ENCODE measurements at regions not wholly inside any gene's neighbourhood (a gene's known extent, or its start where the extent isn't known, plus 50 kb on each side); places are given as distances from the start of the nearest gene placed in this dataset.

DNA sequence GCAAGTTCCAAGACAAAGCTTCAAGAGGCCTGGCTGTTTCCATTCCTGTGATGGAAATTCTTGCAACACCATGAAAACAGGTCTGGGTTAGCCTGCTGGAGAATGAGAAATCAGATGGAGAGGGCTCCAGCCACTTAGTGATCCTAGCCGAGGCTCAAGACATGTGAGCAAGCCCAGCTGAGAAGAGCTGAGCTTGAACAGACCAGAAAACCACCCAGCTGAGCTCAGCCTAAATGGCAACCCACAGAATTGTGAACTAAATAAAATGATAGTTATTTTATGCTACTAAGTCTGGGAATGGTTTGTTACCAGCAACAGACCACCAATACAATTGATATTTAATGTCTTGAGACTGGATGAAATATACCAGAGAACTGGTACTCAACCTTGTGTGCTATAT, 494.5 kb downstream of the RMST start:
- no peak overlapping the region for H3K4me2 ChIP-seq (ENCODE audit: low read length)
- H4K8ac ChIP-seq (ENCODE audit: low read depth, low read length), result no peak overlapping the region
- no peak overlapping the region for H2BK120ac ChIP-seq (ENCODE audit: low read depth, low read length)
- H2BK5ac ChIP-seq (ENCODE audit: low read length), result no peak overlapping the region
- no peaks in the 10 kb centered on the region for H3K36me3 ChIP-seq (ENCODE audit: control insufficient read depth, insufficient read depth, low read length)
- no peak overlapping the region for H3K4ac ChIP-seq (ENCODE audit: low read depth, low read length)
- H3K4me1 ChIP-seq (ENCODE audit: control insufficient read depth, low read depth, low read length), result no peaks in the 10 kb centered on the region
- no peak overlapping the region for H4K5ac ChIP-seq (ENCODE audit: low read length)
- no peak for DNase-seq
- H3K79me1 ChIP-seq (ENCODE audit: low read length), result no peaks in the 10 kb centered on the region
- no peak overlapping the region for H2BK15ac ChIP-seq (replicated peaks; ENCODE audit: low read depth)
- no peak overlapping the region for H3K56ac ChIP-seq (ENCODE audit: low read length)
- no peak overlapping the region for H3K4me3 ChIP-seq (ENCODE audit: low read length)
- no peak overlapping the region for H3K18ac ChIP-seq (ENCODE audit: low read length)
- no peak overlapping the region for H2AK5ac ChIP-seq (ENCODE audit: low read length)
- H3K9ac ChIP-seq (ENCODE audit: low read length), result no peak overlapping the region
- no peak overlapping the region for H3K23ac ChIP-seq (ENCODE audit: low read length)
- WGBS (ENCODE audit: extremely low coverage, insufficient coverage, low lambda C conversion rate), result no CpG with 5 or more reads among the region's 1 CpG
- no peaks in the 10 kb centered on the region for H3K79me2 ChIP-seq (ENCODE audit: control insufficient read depth, insufficient read depth, low read length)
- H3K27ac ChIP-seq (ENCODE audit: low read depth, low read length), result no peak overlapping the region
- H3K27me3 ChIP-seq (ENCODE audit: insufficient read depth, low read length, poor library complexity), result no peaks in the 10 kb centered on the region

- Histone ChIP-seq H4K8ac (ENCODE audit: low read depth, low read length) (no peak overlapping the region), H3K4me2 (ENCODE audit: low read length) (no peak overlapping the region), H3K79me1 (ENCODE audit: low read length) (no peaks in the 10 kb centered on the region), H2BK5ac (ENCODE audit: low read length) (no peak overlapping the region), H3K4me3 (ENCODE audit: low read length) (no peak overlapping the region), H3K36me3 (ENCODE audit: control insufficient read depth, insufficient read depth, low read length) (no peaks in the 10 kb centered on the region), H3K23ac (ENCODE audit: low read length) (no peak overlapping the region), H3K56ac (ENCODE audit: low read length) (no peak overlapping the region), H4K5ac (ENCODE audit: low read length) (no peak overlapping the region), H3K9ac (ENCODE audit: low read length) (no peak overlapping the region), H3K79me2 (ENCODE audit: control insufficient read depth, insufficient read depth, low read length) (no peaks in the 10 kb centered on the region), H2BK15ac (replicated peaks; ENCODE audit: low read depth) (no peak overlapping the region), H3K18ac (ENCODE audit: low read length) (no peak overlapping the region), H2BK120ac (ENCODE audit: low read depth, low read length) (no peak overlapping the region), H3K27ac (ENCODE audit: low read depth, low read length) (no peak overlapping the region), H3K4me1 (ENCODE audit: control insufficient read depth, low read depth, low read length) (no peaks in the 10 kb centered on the region), H3K27me3 (ENCODE audit: insufficient read depth, low read length, poor library complexity) (no peaks in the 10 kb centered on the region), H2AK5ac (ENCODE audit: low read length) (no peak overlapping the region), H3K4ac (ENCODE audit: low read depth, low read length) (no peak overlapping the region)
- peak; percentile 40 for DNase-seq
- WGBS (ENCODE audit: extremely low coverage, insufficient coverage, low lambda C conversion rate), result no CpG with 5 or more reads among the region's 3 CpGs
Measured at GRCh38 chr12:97960225-97960624, 497.6 kb downstream of the RMST start.

DNA sequence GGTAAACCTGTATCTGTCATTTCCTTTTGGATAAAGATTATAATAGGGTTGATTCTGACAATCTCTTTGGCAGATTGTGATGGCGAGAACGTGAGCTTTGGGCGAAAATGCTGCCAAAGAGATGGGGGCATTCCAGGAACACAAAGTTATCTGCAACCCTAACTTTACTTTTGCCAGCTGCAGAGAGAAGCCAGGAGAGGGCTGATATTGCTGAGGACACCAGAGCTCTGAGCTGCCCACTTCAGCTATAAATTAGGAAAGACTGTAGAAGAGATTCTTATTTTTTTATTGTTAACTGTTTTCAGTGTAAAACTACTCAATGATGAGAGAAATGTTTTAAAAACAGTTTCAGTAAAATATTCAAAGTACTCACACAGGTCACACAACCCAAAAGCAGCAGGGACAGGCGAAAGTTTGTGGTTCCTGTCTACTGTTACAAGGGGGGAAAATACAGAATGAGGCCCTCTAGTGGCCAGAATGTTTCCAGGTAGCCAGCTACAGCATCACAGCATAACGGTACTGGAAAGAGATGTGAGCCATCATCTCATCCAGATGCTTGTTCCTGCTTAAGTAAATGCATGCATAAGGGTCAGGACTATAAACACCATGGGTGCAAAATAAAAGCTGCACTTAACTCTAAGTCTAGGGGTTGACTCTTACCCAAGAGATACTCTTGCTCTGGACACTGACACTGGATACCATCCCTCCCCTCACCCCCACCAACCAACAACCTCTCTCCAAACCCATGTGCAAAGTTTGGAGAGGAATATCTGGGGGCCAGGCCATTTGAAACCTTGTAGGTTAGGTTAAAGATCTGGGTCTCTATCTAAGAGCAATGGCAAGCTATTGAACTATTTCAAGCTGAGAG, 498.4 kb downstream of the RMST start:
- H3K18ac ChIP-seq (ENCODE audit: low read length), result no peak overlapping the region
- peak; percentile 66 for DNase-seq
- no peaks in the 10 kb centered on the region for H3K79me2 ChIP-seq (ENCODE audit: control insufficient read depth, insufficient read depth, low read length)
- no peak overlapping the region for H3K56ac ChIP-seq (ENCODE audit: low read length)
- no peak overlapping the region for H4K5ac ChIP-seq (ENCODE audit: low read length)
- no peaks in the 10 kb centered on the region for H3K36me3 ChIP-seq (ENCODE audit: control insufficient read depth, insufficient read depth, low read length)
- no peak overlapping the region for H2BK15ac ChIP-seq (replicated peaks; ENCODE audit: low read depth)
- no peak overlapping the region for H2BK120ac ChIP-seq (ENCODE audit: low read depth, low read length)
- H3K23ac ChIP-seq (ENCODE audit: low read length), result no peak overlapping the region
- H3K4me1 ChIP-seq (ENCODE audit: control insufficient read depth, low read depth, low read length), result no peaks in the 10 kb centered on the region
- WGBS (ENCODE audit: extremely low coverage, insufficient coverage, low lambda C conversion rate), result no CpG with 5 or more reads among the region's 5 CpGs
- H3K4me3 ChIP-seq (ENCODE audit: low read length), result no peak overlapping the region
- H3K4me2 ChIP-seq (ENCODE audit: low read length), result no peak overlapping the region
- H3K27me3 ChIP-seq (ENCODE audit: insufficient read depth, low read length, poor library complexity), result no peaks in the 10 kb centered on the region
- no peak overlapping the region for H2AK5ac ChIP-seq (ENCODE audit: low read length)
- no peak overlapping the region for H3K27ac ChIP-seq (ENCODE audit: low read depth, low read length)
- H4K8ac ChIP-seq (ENCODE audit: low read depth, low read length), result no peak overlapping the region
- H3K9ac ChIP-seq (ENCODE audit: low read length), result no peak overlapping the region
- no peaks in the 10 kb centered on the region for H3K79me1 ChIP-seq (ENCODE audit: low read length)
- no peak overlapping the region for H2BK5ac ChIP-seq (ENCODE audit: low read length)
- peak overlapping the region; percentile 26 for H3K4ac ChIP-seq (ENCODE audit: low read depth, low read length)

DNA sequence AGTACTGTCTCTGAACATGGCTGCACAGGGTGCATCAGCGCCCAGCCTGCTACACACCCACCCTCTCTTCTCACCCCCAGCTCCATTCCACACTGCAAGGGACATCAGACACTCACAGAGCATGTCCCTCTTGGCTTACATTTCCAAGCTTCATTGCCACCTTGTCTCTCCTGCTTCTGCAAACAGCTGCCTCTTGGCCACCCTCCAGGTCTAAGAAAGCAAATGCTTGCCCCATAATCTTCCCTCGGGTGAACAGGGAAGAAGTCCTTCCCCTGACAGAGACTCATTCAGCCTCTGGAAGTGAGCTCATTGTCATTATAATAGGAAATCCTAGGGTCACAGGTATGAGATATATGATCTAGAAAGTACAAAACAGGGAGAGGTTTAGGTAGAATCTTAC, 505.2 kb downstream of the RMST start:
- Histone ChIP-seq H2AK5ac (ENCODE audit: low read length) (no peak overlapping the region), H2BK5ac (ENCODE audit: low read length) (no peak overlapping the region), H3K4me2 (ENCODE audit: low read length) (no peak overlapping the region), H2BK15ac (replicated peaks; ENCODE audit: low read depth) (no peak overlapping the region), H3K27ac (ENCODE audit: low read depth, low read length) (no peak overlapping the region), H3K27me3 (ENCODE audit: insufficient read depth, low read length, poor library complexity) (no peaks in the 10 kb centered on the region), H3K79me2 (ENCODE audit: control insufficient read depth, insufficient read depth, low read length) (no peaks in the 10 kb centered on the region), H3K23ac (ENCODE audit: low read length) (no peak overlapping the region), H4K8ac (ENCODE audit: low read depth, low read length) (no peak overlapping the region), H3K18ac (ENCODE audit: low read length) (no peak overlapping the region), H3K4me1 (ENCODE audit: control insufficient read depth, low read depth, low read length) (no peaks in the 10 kb centered on the region), H4K5ac (ENCODE audit: low read length) (no peak overlapping the region), H3K4me3 (ENCODE audit: low read length) (no peak overlapping the region), H2BK120ac (ENCODE audit: low read depth, low read length) (no peak overlapping the region), H3K9ac (ENCODE audit: low read length) (no peak overlapping the region), H3K4ac (ENCODE audit: low read depth, low read length) (no peak overlapping the region), H3K36me3 (ENCODE audit: control insufficient read depth, insufficient read depth, low read length) (no peaks in the 10 kb centered on the region), H3K56ac (ENCODE audit: low read length) (no peak overlapping the region), H3K79me1 (ENCODE audit: low read length) (no peaks in the 10 kb centered on the region)
- no CpG with 5 or more reads among the region's 2 CpGs for whole genome bisulfite sequencing (ENCODE audit: extremely low coverage, insufficient coverage, low lambda C conversion rate)
- no peak for DNase-seq

DNA sequence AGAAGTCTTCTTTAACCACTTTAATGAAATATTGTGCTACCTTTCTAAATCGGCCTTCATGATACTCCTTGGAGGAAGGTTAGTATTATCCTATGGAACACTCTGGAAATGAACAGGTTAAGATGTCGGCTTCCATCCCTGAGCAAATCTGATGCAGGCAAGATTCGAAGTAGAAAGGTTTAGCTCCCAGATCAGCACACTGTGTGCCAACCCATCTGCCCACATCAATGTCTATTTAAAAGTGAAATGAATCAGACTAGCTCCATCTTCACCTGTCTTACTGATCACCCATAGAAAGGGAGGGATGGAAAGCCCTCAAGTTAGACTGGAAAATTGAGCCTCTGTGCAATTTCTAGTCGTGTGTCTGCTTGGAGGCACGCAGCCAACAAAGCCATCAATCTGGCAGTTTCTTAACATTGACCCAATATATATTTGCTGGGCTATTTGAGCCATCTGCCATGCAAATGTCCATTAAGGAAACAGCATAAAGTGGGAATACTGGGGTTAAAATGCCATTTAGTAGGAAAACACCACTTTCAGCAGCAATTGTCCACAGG, 506.1 kb downstream of the RMST start:
- no CpG with 5 or more reads among the region's 5 CpGs for WGBS (ENCODE audit: extremely low coverage, insufficient coverage, low lambda C conversion rate)
- H3K56ac ChIP-seq (ENCODE audit: low read length), result no peak overlapping the region
- H3K27ac ChIP-seq (ENCODE audit: low read depth, low read length), result no peak overlapping the region
- no peak overlapping the region for H3K4me3 ChIP-seq (ENCODE audit: low read length)
- no peak overlapping the region for H3K9ac ChIP-seq (ENCODE audit: low read length)
- H2BK5ac ChIP-seq (ENCODE audit: low read length), result no peak overlapping the region
- no peak for DNase-seq
- no peak overlapping the region for H2AK5ac ChIP-seq (ENCODE audit: low read length)
- no peak overlapping the region for H3K4ac ChIP-seq (ENCODE audit: low read depth, low read length)
- H3K79me2 ChIP-seq (ENCODE audit: control insufficient read depth, insufficient read depth, low read length), result no peaks in the 10 kb centered on the region
- H3K23ac ChIP-seq (ENCODE audit: low read length), result no peak overlapping the region
- H3K79me1 ChIP-seq (ENCODE audit: low read length), result no peaks in the 10 kb centered on the region
- no peak overlapping the region for H3K18ac ChIP-seq (ENCODE audit: low read length)
- H2BK120ac ChIP-seq (ENCODE audit: low read depth, low read length), result no peak overlapping the region
- no peak overlapping the region for H4K5ac ChIP-seq (ENCODE audit: low read length)
- H3K4me1 ChIP-seq (ENCODE audit: control insufficient read depth, low read depth, low read length), result peaks cover 3% of the 10 kb centered on the region
- H3K4me2 ChIP-seq (ENCODE audit: low read length), result no peak overlapping the region
- no peak overlapping the region for H4K8ac ChIP-seq (ENCODE audit: low read depth, low read length)
- H3K36me3 ChIP-seq (ENCODE audit: control insufficient read depth, insufficient read depth, low read length), result no peaks in the 10 kb centered on the region
- no peaks in the 10 kb centered on the region for H3K27me3 ChIP-seq (ENCODE audit: insufficient read depth, low read length, poor library complexity)
- peak overlapping the region; percentile 36 for H2BK15ac ChIP-seq (replicated peaks; ENCODE audit: low read depth)

Measured in mesendoderm (in vitro differentiated cells).